Tibial nerve (tissue), 4 donors: ENCODE measurements at regions not wholly inside any gene's neighbourhood (a gene's known extent, or its start where the extent isn't known, plus 50 kb on each side); places are given as distances from the start of the nearest gene placed in this dataset.

Source experiments
- DNase-seq, 2 donors: peaks; one replicate each; pipeline ENCODE4 v3.0.0-alpha.2; 2019; ENCODE audit warnings: low spot score in 2 of 2
- H3K27ac ChIP-seq, 4 donors: fragments of 200-600 bp; sonication (generic) in 3 of 4; one replicate each; pipeline ENCODE4 v1.5.1; 2017 to 2019; ENCODE audit warnings: mild to moderate bottlenecking in 1 of 4
- H3K27me3 ChIP-seq, 2 donors: fragments of 200-600 bp; sonication (generic) in 1 of 2; one replicate each; pipeline versions ENCODE4 v1.5.1 to v1.6.0; 2017 to 2019
- H3K36me3 ChIP-seq, 3 donors: fragments of 200-600 bp; sonication (generic); one replicate each; pipeline ENCODE4 v1.5.1; 2018 to 2019
- H3K4me1 ChIP-seq, 4 donors: fragments of 200-600 bp; sonication (generic) in 3 of 4; one replicate each; pipeline ENCODE4 v1.5.1; 2017 to 2019
- H3K4me3 ChIP-seq, 4 donors: fragments of 200-600 bp; sonication (generic) in 3 of 4; one replicate each; pipeline ENCODE4 v1.5.1; 2017 to 2019; ENCODE audit warnings: mild to moderate bottlenecking in 1 of 4, moderate library complexity in 1 of 4
- H3K9me3 ChIP-seq, 4 donors: fragments of 200-600 bp; sonication (generic) in 3 of 4; one replicate each; pipeline ENCODE4 v1.5.1; 2017 to 2019
- CTCF ChIP-seq, 5 experiments: fragments of 200-600 bp in 3 of 5; fragments of 450-650 bp in 2 of 5; sonication (generic) in 3 of 5; IDR thresholded peaks; one replicate each; pipeline ENCODE4 v1.5.1; 2016 to 2019; ENCODE audit warnings: antibody characterized with exemption in 5 of 5, mild to moderate bottlenecking in 3 of 5, moderate library complexity in 2 of 5
- EP300 ChIP-seq, 2 donors: sonication (generic); formaldehyde crosslinking; IDR thresholded peaks; one replicate each; pipeline ENCODE4 v1.6.1; 2017; ENCODE audit warnings: antibody characterized with exemption in 2 of 2, mild to moderate bottlenecking in 1 of 2
- POLR2A ChIP-seq, 2 donors: fragments of 450-650 bp; IDR thresholded peaks; one replicate each; pipeline ENCODE4 v1.6.1; 2017; ENCODE audit warnings: antibody characterized with exemption in 2 of 2, mild to moderate bottlenecking in 2 of 2, moderate library complexity in 2 of 2
- WGBS, 2 donors: methylation state at CpG; one replicate each; pipeline ENCODE4 v1.1.5; 2018; 5-methylcytosine and 5-hydroxymethylcytosine counted together

- Histone ChIP-seq H3K36me3 (no peaks in the 10 kb centered on the region), H3K9me3 (no peaks in the 10 kb centered on the region), H3K4me3 (no peak overlapping the region), H3K27ac (peak overlapping the region in 1 of 4 donors; percentile 22), H3K4me1 (peaks cover 0 to 6% (median 0%) of the 10 kb centered on the region in 4 donors), H3K27me3 (no peaks in the 10 kb centered on the region)
- TF ChIP-seq CTCF (IDR thresholded peaks at IDR 0.05), result no peak
- no peak for TF ChIP-seq POLR2A (IDR thresholded peaks at IDR 0.05)
- TF ChIP-seq EP300 (IDR thresholded peaks at IDR 0.05), result no peak
- DNase-seq, result no peak
- WGBS, 2 donors, result 28 to 38% methylated on average over 6 of the region's 6 CpGs
These were observed 456.6 kb upstream of the UBE2E3 start for GRCh38 chr2:180523621-180524340.

- no peak for TF ChIP-seq CTCF (IDR thresholded peaks at IDR 0.05)
- no peak for TF ChIP-seq EP300 (IDR thresholded peaks at IDR 0.05)
- no peak for DNase-seq
- Histone ChIP-seq H3K27ac (no peak overlapping the region), H3K4me1 (peaks cover 0 to 6% (median 0%) of the 10 kb centered on the region in 4 donors), H3K36me3 (no peaks in the 10 kb centered on the region), H3K27me3 (no peaks in the 10 kb centered on the region), H3K4me3 (no peak overlapping the region), H3K9me3 (no peaks in the 10 kb centered on the region)
- WGBS, 2 donors, result 39 to 43% methylated on average over 4 of the region's 4 CpGs
These were observed 459.4 kb upstream of the UBE2E3 start for GRCh38 chr2:180520921-180521581.

GRCh38 chr2:180520206-180520605 lies 460.2 kb upstream of the UBE2E3 start:
- no peak for TF ChIP-seq EP300 (IDR thresholded peaks at IDR 0.05)
- H3K27ac ChIP-seq, result no peak overlapping the region
- H3K27me3 ChIP-seq, result no peaks in the 10 kb centered on the region
- H3K4me3 ChIP-seq, result no peak overlapping the region
- no peaks in the 10 kb centered on the region for H3K9me3 ChIP-seq
- DNase-seq, result no peak
- no peaks in the 10 kb centered on the region for H3K36me3 ChIP-seq
- peaks cover 0 to 6% (median 0%) of the 10 kb centered on the region in 4 donors for H3K4me1 ChIP-seq

- TF ChIP-seq EP300 (IDR thresholded peaks at IDR 0.05), result no peak
- no peak for TF ChIP-seq POLR2A (IDR thresholded peaks at IDR 0.05)
- TF ChIP-seq CTCF (IDR thresholded peaks at IDR 0.05), result no peak
These were observed 461.1 kb upstream of the UBE2E3 start for GRCh38 chr2:180519276-180519675.

GRCh38 chr2:180516232-180516631 lies 464.2 kb upstream of the UBE2E3 start:
- no peaks in the 10 kb centered on the region for H3K27me3 ChIP-seq
- no peak overlapping the region for H3K27ac ChIP-seq
- WGBS, 2 donors, result 59 to 77% methylated on average over 2 of the region's 2 CpGs
- no peak for DNase-seq
- H3K4me1 ChIP-seq, result no peaks in the 10 kb centered on the region
- TF ChIP-seq CTCF (IDR thresholded peaks at IDR 0.05) (no peak), EP300 (IDR thresholded peaks at IDR 0.05) (no peak), POLR2A (IDR thresholded peaks at IDR 0.05) (no peak)
- H3K4me3 ChIP-seq, result no peak overlapping the region
- H3K36me3 ChIP-seq, result no peaks in the 10 kb centered on the region
- H3K9me3 ChIP-seq, result no peaks in the 10 kb centered on the region

More at GRCh38 chr2:180519276-180519675, 461.1 kb upstream of the UBE2E3 start:
- no peaks in the 10 kb centered on the region for H3K36me3 ChIP-seq
- DNase-seq, result no peak
- no peaks in the 10 kb centered on the region for H3K27me3 ChIP-seq
- peaks cover 0 to under 1% (median 0%) of the 10 kb centered on the region in 4 donors for H3K4me1 ChIP-seq
- no peak overlapping the region for H3K27ac ChIP-seq
- H3K9me3 ChIP-seq, result no peaks in the 10 kb centered on the region
- H3K4me3 ChIP-seq, result no peak overlapping the region
